Activated CD8-positive, alpha-beta T cell treated with anti-CD3 and anti-CD28 coated beads, Interleukin-2, amount 10 ng/mL, durations not matched to agents 7 days and 5 days (primary cell): ENCODE measurements at regions not wholly inside any gene's neighbourhood (a gene's known extent, or its start where the extent isn't known, plus 50 kb on each side); places are given as distances from the start of the nearest gene placed in this dataset.
A peak's percentile ranks its signal among the peaks of the same experiment; 100 is the strongest.

ENCODE experiments used
- ATAC-seq: fragments of 150-1000 bp; cut with Tn5 transposase; one replicate; pipeline ENCODE4 v1.10.0; 2021; ENCODE audit warnings: moderate library complexity
- CTCF ChIA-PET: fragments of 350-600 bp; sonication (Branson Sonifier 250); formaldehyde crosslinking; loops from one replicate; lab custom pipeline; 2021; ENCODE audit warnings: antibody characterized with exemption; lab: Charles Lee
- POLR2A ChIA-PET: fragments of 350-600 bp; sonication (Branson Sonifier 250); formaldehyde crosslinking; loops from one replicate; lab custom pipeline; 2021; ENCODE audit warnings: antibody characterized with exemption; lab: Charles Lee
- DNase-seq: peaks from one replicate; pipeline ENCODE4 v3.0.0-alpha.2; 2020
- H3K27ac Mint-ChIP-seq: one replicate; pipeline ENCODE4 v1.8.0; 2021; ENCODE audit warnings: mild to moderate bottlenecking, mixed read lengths
- H3K27me3 Mint-ChIP-seq: one replicate; pipeline ENCODE4 v1.8.0; 2021; ENCODE audit warnings: low read depth, mixed read lengths
- H3K36me3 Mint-ChIP-seq: one replicate; pipeline ENCODE4 v1.8.0; 2021; ENCODE audit warnings: low read depth, mixed read lengths
- H3K4me1 Mint-ChIP-seq: one replicate; pipeline ENCODE4 v1.8.0; 2021; ENCODE audit warnings: low read depth, mixed read lengths
- H3K4me3 Mint-ChIP-seq: one replicate; pipeline ENCODE4 v1.8.0; 2021; ENCODE audit warnings: mild to moderate bottlenecking, mixed read lengths
- H3K9me3 Mint-ChIP-seq: one replicate; pipeline ENCODE4 v1.8.0; 2022; ENCODE audit warnings: mixed read lengths; ENCODE audit not compliant: insufficient read depth

DNA sequence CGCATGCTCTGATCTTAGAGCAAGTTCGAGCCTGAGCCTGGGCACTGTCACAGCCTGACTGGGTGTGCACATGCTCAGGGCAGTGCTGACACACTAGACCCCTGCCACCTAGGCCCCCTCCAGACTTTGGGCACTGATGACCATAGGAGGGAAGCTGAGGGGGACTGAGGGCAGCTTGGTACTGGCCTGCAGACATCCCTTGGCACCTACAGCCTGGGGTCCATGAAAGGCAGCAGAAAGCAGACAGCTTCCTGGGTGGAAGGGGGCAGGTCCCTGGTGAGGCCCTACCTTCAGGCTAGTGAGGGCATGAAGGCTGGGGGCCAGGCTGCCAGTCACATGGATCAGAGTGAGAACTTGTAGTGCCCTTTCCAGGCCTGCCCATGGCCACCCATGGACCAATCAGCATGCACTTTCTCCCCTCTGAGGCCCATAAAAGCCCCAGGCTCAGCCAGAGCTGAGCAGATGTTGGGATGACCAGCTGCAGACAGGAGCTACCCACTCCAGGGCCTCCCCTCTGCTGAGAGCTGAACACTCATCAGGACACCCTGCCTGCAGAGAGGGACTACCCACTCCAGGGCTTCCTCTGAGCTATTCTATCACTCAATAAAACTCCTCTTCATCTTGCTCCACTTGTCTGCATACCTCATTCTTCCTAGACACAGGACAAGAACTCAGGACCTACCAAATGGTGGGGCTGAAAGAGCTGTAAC, 680.8 kb downstream of the MATN1 start:
- no peaks in the 10 kb centered on the region for H3K4me1 Mint-ChIP-seq
- ChIA-PET POLR2A (no interaction called here), CTCF (no interaction called here)
- peaks cover 5% of the 10 kb centered on the region for H3K9me3 Mint-ChIP-seq
- H3K27me3 Mint-ChIP-seq: no peaks in the 10 kb centered on the region
- no peak overlapping the region for H3K27ac Mint-ChIP-seq
- no peaks in the 10 kb centered on the region for H3K36me3 Mint-ChIP-seq
- ATAC-seq (no peak), DNase-seq (no peak)
- no peak overlapping the region for H3K4me3 Mint-ChIP-seq

DNA sequence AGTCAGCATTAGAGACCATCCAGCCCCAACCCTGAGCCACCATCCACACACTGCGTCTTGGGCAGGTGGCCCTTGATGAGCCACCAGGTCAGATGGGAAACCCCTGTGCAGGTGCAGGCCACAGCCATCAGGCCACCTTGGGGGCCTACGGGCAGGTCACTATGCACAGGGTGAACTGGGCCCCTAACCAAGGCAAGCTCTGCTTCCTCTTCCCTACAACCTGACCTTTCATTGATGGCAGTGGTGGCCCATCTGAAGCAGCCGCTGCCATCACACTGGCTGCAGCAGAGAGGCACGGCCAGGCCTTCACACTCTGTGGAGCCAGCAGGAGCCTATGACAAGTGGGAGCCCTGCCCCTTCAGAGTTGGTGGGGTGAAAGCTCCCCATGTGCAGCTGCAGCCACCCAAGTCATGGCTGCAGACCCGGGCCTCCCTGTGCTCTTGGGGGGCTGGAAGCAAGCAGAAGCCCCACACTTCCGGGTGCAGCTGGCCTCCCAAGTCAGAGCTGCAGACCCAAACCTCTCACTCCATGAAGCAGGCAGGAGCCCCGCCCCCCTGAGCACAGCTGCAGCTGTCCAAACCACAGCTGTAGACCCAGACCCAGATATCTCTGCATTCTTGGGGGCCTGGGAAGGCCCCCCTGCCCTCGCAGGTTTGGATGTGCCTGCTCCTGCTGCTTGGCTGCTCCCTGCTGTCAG, 681.5 kb downstream of the MATN1 start:
- no peak for DNase-seq
- Mint-ChIP-seq H3K27me3 (no peaks in the 10 kb centered on the region), H3K27ac (no peak overlapping the region), H3K4me1 (no peaks in the 10 kb centered on the region), H3K36me3 (no peaks in the 10 kb centered on the region), H3K9me3 (peaks cover 5% of the 10 kb centered on the region), H3K4me3 (no peak overlapping the region)
- ChIA-PET POLR2A (no interaction called here), CTCF (no interaction called here)
- no peak for ATAC-seq

GRCh38 chr1:30040081-30041019, 683.0 kb downstream of the MATN1 start:
- peaks cover 5% of the 10 kb centered on the region for H3K9me3 Mint-ChIP-seq
- DNase-seq (peak; percentile 4), ATAC-seq (no peak)
- no peaks in the 10 kb centered on the region for H3K36me3 Mint-ChIP-seq
- H3K4me3 Mint-ChIP-seq: no peak overlapping the region
- ChIA-PET CTCF (no interaction called here), POLR2A (no interaction called here)
- no peaks in the 10 kb centered on the region for H3K27me3 Mint-ChIP-seq
- no peaks in the 10 kb centered on the region for H3K4me1 Mint-ChIP-seq
- H3K27ac Mint-ChIP-seq: no peak overlapping the region

GRCh38 chr1:30039354-30040080, 683.9 kb downstream of the MATN1 start:
- Mint-ChIP-seq H3K4me3 (no peak overlapping the region), H3K9me3 (peaks cover 5% of the 10 kb centered on the region), H3K4me1 (no peaks in the 10 kb centered on the region), H3K36me3 (no peaks in the 10 kb centered on the region), H3K27ac (no peak overlapping the region), H3K27me3 (no peaks in the 10 kb centered on the region)
- peak; percentile 9 for DNase-seq
- ChIA-PET CTCF (no interaction called here), POLR2A (no interaction called here)
- ATAC-seq: no peak

DNA sequence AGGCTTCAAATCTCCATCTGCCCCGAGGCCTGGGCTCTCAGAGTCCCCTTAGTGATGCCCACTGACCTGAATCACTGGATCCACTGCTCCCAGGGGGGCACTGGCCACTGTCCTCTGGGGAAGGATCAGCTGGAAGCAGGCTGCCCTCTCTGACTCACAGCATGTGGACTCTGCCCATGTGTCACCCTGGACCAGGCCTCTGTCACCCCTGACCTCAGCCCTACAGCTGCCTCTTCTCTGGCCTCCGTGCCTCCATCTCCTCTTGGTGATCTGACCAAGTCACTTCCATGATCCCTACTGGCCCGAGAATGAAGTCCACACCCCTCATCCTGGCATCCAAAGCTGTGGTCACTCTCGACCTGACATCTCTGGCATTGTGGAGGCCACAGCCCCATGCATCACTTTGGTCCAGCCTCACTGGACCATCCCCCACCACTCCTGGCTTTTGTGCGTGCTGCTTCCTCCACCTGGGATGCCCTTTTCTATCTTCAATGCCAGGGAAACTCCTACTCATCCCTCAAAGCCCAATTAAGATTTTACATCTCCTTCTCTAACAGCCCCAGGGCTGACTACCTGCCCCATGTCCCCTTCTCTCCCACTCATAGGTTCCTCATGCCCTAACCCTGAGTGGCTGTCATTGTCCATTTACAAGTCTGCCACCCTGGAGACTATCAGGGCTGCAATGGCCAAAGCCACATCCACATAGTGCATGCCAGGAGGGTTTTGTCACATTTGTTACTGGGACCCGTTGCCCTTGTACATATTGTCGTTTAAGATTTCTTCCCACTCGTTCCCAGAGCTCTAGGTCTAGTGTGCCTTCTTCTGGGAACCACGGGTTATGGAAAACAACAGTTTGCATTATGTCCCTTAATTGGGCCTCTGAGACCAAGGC, 685.0 kb downstream of the MATN1 start:
- ATAC-seq (no peak), DNase-seq (peak; percentile 9)
- Mint-ChIP-seq H3K4me3 (no peak overlapping the region), H3K27ac (no peak overlapping the region), H3K27me3 (no peaks in the 10 kb centered on the region), H3K9me3 (peaks cover under 1% of the 10 kb centered on the region), H3K4me1 (no peaks in the 10 kb centered on the region), H3K36me3 (no peaks in the 10 kb centered on the region)
- ChIA-PET POLR2A (no interaction called here), CTCF (no interaction called here)

GRCh38 chr1:30037251-30038118, 685.9 kb downstream of the MATN1 start:
- ATAC-seq: no peak
- no peaks in the 10 kb centered on the region for H3K4me1 Mint-ChIP-seq
- POLR2A ChIA-PET: no interaction called here
- no peaks in the 10 kb centered on the region for H3K27me3 Mint-ChIP-seq
- no peaks in the 10 kb centered on the region for H3K9me3 Mint-ChIP-seq
- H3K27ac Mint-ChIP-seq: no peak overlapping the region
- no peaks in the 10 kb centered on the region for H3K36me3 Mint-ChIP-seq
- peak; percentile 13 for DNase-seq
- no peak overlapping the region for H3K4me3 Mint-ChIP-seq
- CTCF ChIA-PET: no interaction called here

GRCh38 chr1:30036666-30037065, 686.7 kb downstream of the MATN1 start:
- POLR2A ChIA-PET: no interaction called here
- Mint-ChIP-seq H3K27ac (no peak overlapping the region), H3K4me3 (no peak overlapping the region)

DNA sequence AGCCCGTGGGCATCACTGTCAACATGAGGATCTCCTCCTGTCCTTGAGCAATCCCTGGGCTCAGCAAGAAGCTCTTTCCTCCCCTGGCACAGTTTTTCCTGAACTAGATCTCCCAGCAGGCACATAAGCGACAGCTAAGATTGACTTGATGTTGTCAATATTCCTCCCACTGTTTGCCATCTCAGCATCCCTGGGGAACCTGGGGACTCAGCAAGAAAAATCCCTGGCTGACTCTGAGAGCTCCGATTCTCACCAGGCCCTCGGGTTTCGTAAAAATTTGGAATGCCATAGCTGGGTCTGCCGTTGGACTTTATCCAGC, 687.2 kb downstream of the MATN1 start:
- Mint-ChIP-seq H3K27me3 (no peaks in the 10 kb centered on the region), H3K9me3 (no peaks in the 10 kb centered on the region), H3K4me1 (no peaks in the 10 kb centered on the region), H3K36me3 (no peaks in the 10 kb centered on the region), H3K27ac (no peak overlapping the region), H3K4me3 (no peak overlapping the region)
- DNase-seq (peak; percentile 9), ATAC-seq (no peak)
- ChIA-PET CTCF (no interaction called here), POLR2A (no interaction called here)

More at GRCh38 chr1:30036666-30037065, 686.7 kb downstream of the MATN1 start:
- CTCF ChIA-PET: no interaction called here
- ATAC-seq: no peak
- no peaks in the 10 kb centered on the region for H3K4me1 Mint-ChIP-seq
- no peaks in the 10 kb centered on the region for H3K9me3 Mint-ChIP-seq
- H3K36me3 Mint-ChIP-seq: no peaks in the 10 kb centered on the region
- DNase-seq: no peak
- no peaks in the 10 kb centered on the region for H3K27me3 Mint-ChIP-seq

DNA sequence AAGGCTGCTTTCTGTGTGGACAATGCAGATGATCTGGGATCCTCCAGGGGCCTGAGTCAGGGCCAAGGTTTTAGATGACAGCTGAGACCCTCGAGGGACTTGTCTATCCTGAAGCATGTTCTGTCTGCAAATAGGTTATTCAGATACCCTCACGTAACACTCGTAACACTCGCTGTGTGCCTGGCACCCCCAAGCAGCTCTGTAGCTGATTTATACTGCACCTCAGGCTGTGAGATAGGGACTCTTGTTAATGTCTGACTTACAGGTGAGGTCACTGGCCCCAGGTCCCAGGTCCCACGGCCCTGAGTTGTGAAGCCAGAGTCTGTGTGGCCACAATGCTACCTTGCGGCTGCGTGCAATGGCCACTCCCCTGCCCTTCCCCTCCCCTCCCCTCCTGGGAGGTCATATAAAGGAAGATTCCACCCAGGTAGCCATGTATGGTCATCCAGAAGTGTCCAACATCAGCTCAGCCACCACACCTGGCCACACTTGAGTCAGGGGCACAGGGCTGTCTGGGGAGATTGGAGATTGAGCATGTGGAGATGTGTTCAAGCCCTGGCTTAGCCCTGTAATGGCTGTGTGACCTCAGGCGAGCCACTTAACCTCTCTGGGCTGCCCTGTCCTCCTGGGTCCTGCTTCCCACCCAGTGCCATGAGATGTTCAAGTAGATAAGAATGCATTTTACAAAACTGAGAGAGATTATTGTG, 687.7 kb downstream of the MATN1 start:
- POLR2A ChIA-PET: no interaction called here
- H3K4me1 Mint-ChIP-seq: no peaks in the 10 kb centered on the region

More for the DNA sequence above, 687.7 kb downstream of the MATN1 start:
- no peak overlapping the region for H3K4me3 Mint-ChIP-seq
- H3K36me3 Mint-ChIP-seq: no peaks in the 10 kb centered on the region
- H3K27me3 Mint-ChIP-seq: peaks cover 3% of the 10 kb centered on the region
- H3K27ac Mint-ChIP-seq: no peak overlapping the region
- DNase-seq: no peak
- H3K9me3 Mint-ChIP-seq: no peaks in the 10 kb centered on the region
- no peak for ATAC-seq
- CTCF ChIA-PET: no interaction called here
